Ishikawa (cell line): ENCODE measurements at regions not wholly inside any gene's neighbourhood (a gene's known extent, or its start where the extent isn't known, plus 50 kb on each side); places are given as distances from the start of the nearest gene placed in this dataset.

Source experiments
- EP300 ChIP-seq: IDR thresholded peaks from 2 replicates; pipeline ENCODE4 v1.6.1; 2012; ENCODE audit warnings: borderline replicate concordance
- FOXM1 ChIP-seq: IDR thresholded peaks from 2 replicates; pipeline ENCODE4 v1.6.1; 2012; ENCODE audit warnings: low read depth, borderline replicate concordance
- RAD21 ChIP-seq: IDR thresholded peaks from 2 replicates; pipeline ENCODE4 v1.6.1; 2012; ENCODE audit warnings: low read depth
- TAF1 ChIP-seq: IDR thresholded peaks from 2 replicates; pipeline ENCODE4 v1.6.1; 2012; ENCODE audit warnings: low read depth, mild to moderate bottlenecking
- TEAD4 ChIP-seq: IDR thresholded peaks from 2 replicates; pipeline ENCODE4 v1.6.1; 2012
- YY1 ChIP-seq: IDR thresholded peaks from 2 replicates; pipeline ENCODE4 v1.6.1; 2012; ENCODE audit warnings: low read depth
- ZBTB7A ChIP-seq: IDR thresholded peaks from 2 replicates; pipeline ENCODE4 v1.6.1; 2012; ENCODE audit warnings: low read depth
- TF ChIP-seq, protein P1 (sequence below): IDR thresholded peaks from 2 replicates; pipeline ENCODE4 v1.6.1; 2012; ENCODE audit warnings: low read depth, mild to moderate bottlenecking
- TF ChIP-seq, protein P2 (sequence below): IDR thresholded peaks from 2 replicates; pipeline ENCODE4 v1.6.1; 2012
- TF ChIP-seq, protein P3 (sequence below): IDR thresholded peaks from 2 replicates; pipeline ENCODE4 v1.6.1; 2012

DNA sequence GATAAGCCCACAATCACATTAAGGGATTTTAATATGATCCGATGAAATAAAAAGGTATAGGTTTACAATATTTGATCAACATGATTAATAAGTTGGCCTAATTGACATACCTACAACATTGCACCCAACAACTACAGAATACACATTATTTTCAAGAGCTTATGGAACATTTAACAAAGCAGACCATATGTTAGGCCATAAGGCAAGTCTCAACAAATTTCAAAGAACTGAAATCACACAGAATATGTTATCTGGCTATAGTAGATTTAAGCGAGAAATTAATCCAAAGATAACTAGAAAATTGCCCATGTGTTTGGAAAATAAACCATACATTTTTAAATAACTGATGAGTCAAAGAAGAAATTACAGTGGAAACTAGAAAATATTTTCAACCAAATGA is 126.0 kb upstream of the KCNG1 start:
- TF ChIP-seq, protein P1, sequence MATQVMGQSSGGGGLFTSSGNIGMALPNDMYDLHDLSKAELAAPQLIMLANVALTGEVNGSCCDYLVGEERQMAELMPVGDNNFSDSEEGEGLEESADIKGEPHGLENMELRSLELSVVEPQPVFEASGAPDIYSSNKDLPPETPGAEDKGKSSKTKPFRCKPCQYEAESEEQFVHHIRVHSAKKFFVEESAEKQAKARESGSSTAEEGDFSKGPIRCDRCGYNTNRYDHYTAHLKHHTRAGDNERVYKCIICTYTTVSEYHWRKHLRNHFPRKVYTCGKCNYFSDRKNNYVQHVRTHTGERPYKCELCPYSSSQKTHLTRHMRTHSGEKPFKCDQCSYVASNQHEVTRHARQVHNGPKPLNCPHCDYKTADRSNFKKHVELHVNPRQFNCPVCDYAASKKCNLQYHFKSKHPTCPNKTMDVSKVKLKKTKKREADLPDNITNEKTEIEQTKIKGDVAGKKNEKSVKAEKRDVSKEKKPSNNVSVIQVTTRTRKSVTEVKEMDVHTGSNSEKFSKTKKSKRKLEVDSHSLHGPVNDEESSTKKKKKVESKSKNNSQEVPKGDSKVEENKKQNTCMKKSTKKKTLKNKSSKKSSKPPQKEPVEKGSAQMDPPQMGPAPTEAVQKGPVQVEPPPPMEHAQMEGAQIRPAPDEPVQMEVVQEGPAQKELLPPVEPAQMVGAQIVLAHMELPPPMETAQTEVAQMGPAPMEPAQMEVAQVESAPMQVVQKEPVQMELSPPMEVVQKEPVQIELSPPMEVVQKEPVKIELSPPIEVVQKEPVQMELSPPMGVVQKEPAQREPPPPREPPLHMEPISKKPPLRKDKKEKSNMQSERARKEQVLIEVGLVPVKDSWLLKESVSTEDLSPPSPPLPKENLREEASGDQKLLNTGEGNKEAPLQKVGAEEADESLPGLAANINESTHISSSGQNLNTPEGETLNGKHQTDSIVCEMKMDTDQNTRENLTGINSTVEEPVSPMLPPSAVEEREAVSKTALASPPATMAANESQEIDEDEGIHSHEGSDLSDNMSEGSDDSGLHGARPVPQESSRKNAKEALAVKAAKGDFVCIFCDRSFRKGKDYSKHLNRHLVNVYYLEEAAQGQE, result no peak
- no peak for TF ChIP-seq RAD21
- TF ChIP-seq TAF1, result no peak
- TF ChIP-seq EP300, result no peak
- no peak for TF ChIP-seq TEAD4
- no peak for TF ChIP-seq YY1
- TF ChIP-seq FOXM1, result no peak
- TF ChIP-seq, protein P2, sequence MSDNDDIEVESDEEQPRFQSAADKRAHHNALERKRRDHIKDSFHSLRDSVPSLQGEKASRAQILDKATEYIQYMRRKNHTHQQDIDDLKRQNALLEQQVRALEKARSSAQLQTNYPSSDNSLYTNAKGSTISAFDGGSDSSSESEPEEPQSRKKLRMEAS, result no peak
- TF ChIP-seq ZBTB7A, result no peak
- TF ChIP-seq, protein P3, sequence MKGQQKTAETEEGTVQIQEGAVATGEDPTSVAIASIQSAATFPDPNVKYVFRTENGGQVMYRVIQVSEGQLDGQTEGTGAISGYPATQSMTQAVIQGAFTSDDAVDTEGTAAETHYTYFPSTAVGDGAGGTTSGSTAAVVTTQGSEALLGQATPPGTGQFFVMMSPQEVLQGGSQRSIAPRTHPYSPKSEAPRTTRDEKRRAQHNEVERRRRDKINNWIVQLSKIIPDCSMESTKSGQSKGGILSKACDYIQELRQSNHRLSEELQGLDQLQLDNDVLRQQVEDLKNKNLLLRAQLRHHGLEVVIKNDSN, result no peak
